IMR-90 (cell line): ENCODE measurements at regions not wholly inside any gene's neighbourhood (a gene's known extent, or its start where the extent isn't known, plus 50 kb on each side); places are given as distances from the start of the nearest gene placed in this dataset.

Experiments used
- ATAC-seq: fragments of 200-7000 bp; cut with Tn5 transposase; 2 replicates; pipeline ENCODE4 v1.9.1; 2020; ENCODE audit warnings: low read depth, mild to moderate bottlenecking, moderate library complexity
- BruUV-seq: library from RNA; stranded (reverse); fragments of 400-500 nt; replicated peaks from 2 replicates; lab custom pipeline; 2021; lab: Mats Ljungman, UMichigan
- CTCF ChIA-PET: fragments of 300-600 bp; formaldehyde crosslinking; extraction: SDS; loops from one replicate; lab custom pipeline; 2021; ENCODE audit warnings: antibody characterized with exemption; lab: Yijun Ruan, JAX
- POLR2A ChIA-PET: fragments of 300-600 bp; sonication (Branson Sonifier 250); formaldehyde crosslinking; loops from one replicate; lab custom pipeline; 2022; ENCODE audit warnings: antibody characterized with exemption; ENCODE audit not compliant: unreplicated experiment; lab: Charles Lee
- DNase-seq: peaks from one replicate; pipeline ENCODE4 v3.0.0; 2013
- H2AFZ ChIP-seq: replicated peaks from 2 replicates; pipeline ENCODE3; 2013; ENCODE audit warnings: low read length, mild to moderate bottlenecking; ENCODE audit not compliant: poor library complexity
- H2AK5ac ChIP-seq: 2 replicates; pipeline ENCODE4 v1.6.1; 2013; ENCODE audit warnings: low read depth, low read length, inconsistent platforms
- H2AK9ac ChIP-seq: replicated peaks from 2 replicates; pipeline ENCODE3; 2013; ENCODE audit warnings: mild to moderate bottlenecking, low read depth, low read length, moderate library complexity; ENCODE audit not compliant: poor library complexity
- H2BK120ac ChIP-seq: 2 replicates; pipeline ENCODE4 v1.6.1; 2013; ENCODE audit warnings: low read depth, low read length, inconsistent platforms
- H2BK15ac ChIP-seq: 3 replicates; pipeline ENCODE4 v1.6.1; 2013; ENCODE audit warnings: low read depth, low read length, inconsistent platforms
- H2BK20ac ChIP-seq: 2 replicates; pipeline ENCODE4 v1.6.1; 2013; ENCODE audit warnings: low read depth, mild to moderate bottlenecking, inconsistent platforms, low read length, moderate library complexity
- H2BK5ac ChIP-seq: 2 replicates; pipeline ENCODE4 v1.6.1; 2013; ENCODE audit warnings: mild to moderate bottlenecking, low read depth, low read length, inconsistent platforms; ENCODE audit not compliant: poor library complexity, severe bottlenecking
- H3K14ac ChIP-seq: replicated peaks from 2 replicates; pipeline ENCODE4 v1.6.1; 2013; ENCODE audit warnings: low read depth, low read length, inconsistent platforms
- H3K18ac ChIP-seq: 2 replicates; pipeline ENCODE4 v1.6.1; 2013; ENCODE audit warnings: low read depth, low read length, control low read depth
- H3K23ac ChIP-seq: 2 replicates; pipeline ENCODE4 v1.6.1; 2013; ENCODE audit warnings: low read depth, low read length, inconsistent platforms
- H3K27ac ChIP-seq: 2 replicates; pipeline ENCODE4 v1.5.1; 2013; ENCODE audit warnings: mild to moderate bottlenecking, control low read depth, low read length; ENCODE audit not compliant: insufficient read depth
- H3K27me3 ChIP-seq: 2 replicates; pipeline ENCODE4 v1.6.1; 2013; ENCODE audit warnings: low read length; ENCODE audit not compliant: control insufficient read depth, insufficient read depth
- H3K36me3 ChIP-seq: 2 replicates; pipeline ENCODE4 v1.6.1; 2013; ENCODE audit warnings: low read length, mixed read lengths; ENCODE audit not compliant: control insufficient read depth, insufficient read depth
- H3K4ac ChIP-seq: 2 replicates; pipeline ENCODE4 v1.6.1; 2013; ENCODE audit warnings: low read depth, low read length, inconsistent platforms
- H3K4me1 ChIP-seq: 2 replicates; pipeline ENCODE4 v1.6.1; 2013; ENCODE audit warnings: low read length, mixed read lengths; ENCODE audit not compliant: control insufficient read depth, insufficient read depth
- H3K4me2 ChIP-seq: 2 replicates; pipeline ENCODE4 v1.6.1; 2013; ENCODE audit warnings: low read depth, mild to moderate bottlenecking, control low read depth, low read length, moderate library complexity
- H3K4me3 ChIP-seq: 2 replicates; pipeline ENCODE4 v1.5.1; 2013; ENCODE audit warnings: low read depth, mild to moderate bottlenecking, control low read depth, low read length, moderate library complexity; ENCODE audit not compliant: insufficient read depth
- H3K56ac ChIP-seq: 2 replicates; pipeline ENCODE4 v1.6.1; 2013; ENCODE audit warnings: low read length, inconsistent platforms; ENCODE audit not compliant: insufficient read depth; ENCODE audit errors: extremely low read depth
- H3K79me1 ChIP-seq, 2 experiments: 2 replicates each; pipeline ENCODE4 v1.6.1; 2013; ENCODE audit warnings: low read length in 2 of 2, inconsistent platforms in 1 of 2, low read depth in 1 of 2
- H3K9ac ChIP-seq: 2 replicates; pipeline ENCODE4 v1.6.1; 2013; ENCODE audit warnings: low read depth, low read length, control low read depth
- H3K9me1 ChIP-seq: 2 replicates; pipeline ENCODE4 v1.6.1; 2013; ENCODE audit warnings: low read length, inconsistent platforms; ENCODE audit not compliant: insufficient read depth
- H3K9me3 ChIP-seq: 2 replicates; pipeline ENCODE4 v1.6.1; 2013; ENCODE audit warnings: low read length; ENCODE audit not compliant: control insufficient read depth, insufficient read depth
- H4K20me1 ChIP-seq: 2 replicates; pipeline ENCODE4 v1.6.1; 2013; ENCODE audit warnings: low read length, inconsistent platforms; ENCODE audit not compliant: insufficient read depth
- H4K5ac ChIP-seq: 2 replicates; pipeline ENCODE4 v1.6.1; 2013; ENCODE audit warnings: mild to moderate bottlenecking, low read depth, low read length, control low read depth
- H4K8ac ChIP-seq, 2 experiments: 2 replicates each; pipeline ENCODE4 v1.6.1; 2013; ENCODE audit warnings: low read depth in 2 of 2, low read length in 2 of 2, control low read depth in 1 of 2, inconsistent platforms in 1 of 2
- H4K91ac ChIP-seq: 2 replicates; pipeline ENCODE4 v1.6.1; 2013; ENCODE audit warnings: low read depth, low read length, inconsistent platforms; ENCODE audit not compliant: insufficient read depth
- MAFK ChIP-seq: IDR thresholded peaks from 2 replicates; pipeline ENCODE4 v1.6.1; 2012; ENCODE audit warnings: low read depth, low read length, improper control_type of control experiment
- NFE2L2 ChIP-seq: fragments of 150-350 bp; IDR thresholded peaks from 2 replicates; pipeline ENCODE4 v1.6.1; 2016; ENCODE audit warnings: low read depth, mild to moderate bottlenecking, low read length
- RCOR1 ChIP-seq: IDR thresholded peaks from 2 replicates; pipeline ENCODE4 v1.6.1; 2012; ENCODE audit warnings: mild to moderate bottlenecking, low read length, improper control_type of control experiment; ENCODE audit not compliant: insufficient replicate concordance
- RFX5 ChIP-seq: IDR thresholded peaks from 2 replicates; pipeline ENCODE4 v1.8.0; 2012; ENCODE audit warnings: low read depth, mild to moderate bottlenecking, low read length, moderate library complexity
- USF2 ChIP-seq: fragments of 150-350 bp; IDR thresholded peaks from 2 replicates; pipeline ENCODE4 v1.6.1; 2017; ENCODE audit warnings: mild to moderate bottlenecking, antibody characterized with exemption, low read length, low read depth
- WGBS, 2 experiments: methylation state at CpG; one replicate each; pipeline versions ENCODE4 v1.1.5 to v1.1.7; 2013; ENCODE audit warnings: missing lambda C conversion rate in 2 of 2; ENCODE audit not compliant: insufficient read length in 1 of 2; ENCODE audit errors: extremely low coverage in 2 of 2; 5-methylcytosine and 5-hydroxymethylcytosine counted together
- dilution Hi-C: fragments of 300-500 bp; cut with HindIII; formaldehyde crosslinking; loops from one replicate; pipeline ENCODE4 v1.14.3; 2018; ENCODE audit warnings: low sequenced_read_pairs; ENCODE audit not compliant: unreplicated experiment
- in situ Hi-C: fragments of 300-500 bp; cut with MboI; formaldehyde crosslinking; loops from 3 replicates; pipeline ENCODE4 v1.14.3; 2019; ENCODE audit warnings: low sequenced_read_pairs, inconsistent platforms, mixed read lengths
- intact Hi-C: fragments of 100-400 bp; cut with micrococcal nuclease; formaldehyde crosslinking; loops from 2 replicates; pipeline ENCODE4 v1.10.0; 2022
- TF ChIP-seq, protein P1 (sequence below): conservative IDR thresholded peaks from 2 replicates; pipeline ENCODE4 v1.5.1; 2012; ENCODE audit warnings: mild to moderate bottlenecking, low read depth, low read length, improper control_type of control experiment

GRCh38 chr21:28252928-28253327 is 739.7 kb downstream of the LTN1 start:
- H3K9ac ChIP-seq = no peak overlapping the region
- CTCF ChIA-PET = no interaction called here
- no peaks in the 10 kb centered on the region for H3K9me3 ChIP-seq
- peak overlapping the region; percentile 13; the same call in 1 of the 2 replicates for H4K5ac ChIP-seq
- H2BK15ac ChIP-seq = no peak overlapping the region; the same call in 2 of the 3 replicates
- BruUV-seq = no TSS peak
- no peaks in the 10 kb centered on the region for H3K27me3 ChIP-seq
- intact Hi-C loops = loop anchor here (10.0 kb wide), 1 partner anchor 72 kb away; no protein-coding TSS in a partner anchor
- POLR2A ChIA-PET = no interaction called here
- peak overlapping the region; percentile 42 for H4K91ac ChIP-seq
- peaks cover 9% of the 10 kb centered on the region for H3K4me1 ChIP-seq
- peak overlapping the region; percentile 94 for H2BK5ac ChIP-seq
- peak overlapping the region; percentile 52; the same call in 1 of the 2 replicates for H3K56ac ChIP-seq
- peak overlapping the region; percentile 78 for H2BK120ac ChIP-seq
- peak overlapping the region; percentile 40 to 57; a peak in 3 of 4 replicates for H4K8ac ChIP-seq
- no CpG with 5 or more reads among the region's 2 CpGs for WGBS, 2 experiments
- H2BK20ac ChIP-seq = peak overlapping the region; percentile 37
- H2AK9ac ChIP-seq = no peak overlapping the region
- 0 out of 2 replicates have a peak, but pooled peaks cover 2% of the 10 kb centered on the region for H3K9me1 ChIP-seq
- in situ Hi-C loops = no loop called here
- peak overlapping the region; percentile 3 for H3K14ac ChIP-seq
- H3K4me2 ChIP-seq = 0 out of 2 replicates have a peak overlapping the region, but pooled peaks have one; percentile 64
- ATAC-seq (peak; percentile 44), DNase-seq (no peak)
- H3K4me3 ChIP-seq = no peak overlapping the region
- H2AK5ac ChIP-seq = no peak overlapping the region
- H3K79me1 ChIP-seq = no peaks in the 10 kb centered on the region; a peak in 1 of 4 replicates
- H3K27ac ChIP-seq = peak overlapping the region; percentile 70; the same call in 1 of the 2 replicates
- H3K18ac ChIP-seq = peak overlapping the region; percentile 95
- no peaks in the 10 kb centered on the region for H4K20me1 ChIP-seq
- dilution Hi-C loops = no loop called here
- H2AFZ ChIP-seq = no peak overlapping the region
- peak overlapping the region; percentile 26 for H3K23ac ChIP-seq
- peak overlapping the region; percentile 44; the same call in 1 of the 2 replicates for H3K4ac ChIP-seq
- TF ChIP-seq NFE2L2 = no peak
- no peak for TF ChIP-seq RCOR1
- TF ChIP-seq MAFK = no peak
- no peak for TF ChIP-seq USF2
- TF ChIP-seq, protein P1, sequence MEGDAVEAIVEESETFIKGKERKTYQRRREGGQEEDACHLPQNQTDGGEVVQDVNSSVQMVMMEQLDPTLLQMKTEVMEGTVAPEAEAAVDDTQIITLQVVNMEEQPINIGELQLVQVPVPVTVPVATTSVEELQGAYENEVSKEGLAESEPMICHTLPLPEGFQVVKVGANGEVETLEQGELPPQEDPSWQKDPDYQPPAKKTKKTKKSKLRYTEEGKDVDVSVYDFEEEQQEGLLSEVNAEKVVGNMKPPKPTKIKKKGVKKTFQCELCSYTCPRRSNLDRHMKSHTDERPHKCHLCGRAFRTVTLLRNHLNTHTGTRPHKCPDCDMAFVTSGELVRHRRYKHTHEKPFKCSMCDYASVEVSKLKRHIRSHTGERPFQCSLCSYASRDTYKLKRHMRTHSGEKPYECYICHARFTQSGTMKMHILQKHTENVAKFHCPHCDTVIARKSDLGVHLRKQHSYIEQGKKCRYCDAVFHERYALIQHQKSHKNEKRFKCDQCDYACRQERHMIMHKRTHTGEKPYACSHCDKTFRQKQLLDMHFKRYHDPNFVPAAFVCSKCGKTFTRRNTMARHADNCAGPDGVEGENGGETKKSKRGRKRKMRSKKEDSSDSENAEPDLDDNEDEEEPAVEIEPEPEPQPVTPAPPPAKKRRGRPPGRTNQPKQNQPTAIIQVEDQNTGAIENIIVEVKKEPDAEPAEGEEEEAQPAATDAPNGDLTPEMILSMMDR = no peak
- TF ChIP-seq RFX5 = no peak
- H3K36me3 ChIP-seq = no peaks in the 10 kb centered on the region
